GM19035 (cell line): ENCODE measurements at regions not wholly inside any gene's neighbourhood (a gene's known extent, or its start where the extent isn't known, plus 50 kb on each side); places are given as distances from the start of the nearest gene placed in this dataset.
"Not testable (repeated sequence)": the region's sequence is repeated elsewhere in the genome, so short reads cannot be mapped to it uniquely, and the experiment has no call there.

ENCODE experiments used
- ATAC-seq: cut with Tn5 transposase; IDR thresholded peaks from one replicate; pipeline ENCODE4 v1.9.1; 2021; ENCODE audit not compliant: unreplicated experiment

- ATAC-seq: no peak
Observed at GRCh38 chr3:81364411-81364810, 397.0 kb downstream of the GBE1 start.

- no peak for ATAC-seq
Observed at GRCh38 chr3:81363816-81364215, 397.6 kb downstream of the GBE1 start.

- ATAC-seq: no peak
Observed at GRCh38 chr3:81354119-81354518, 407.3 kb downstream of the GBE1 start.

- ATAC-seq: no peak
Observed at GRCh38 chr3:81352867-81353266, 408.6 kb downstream of the GBE1 start.

DNA sequence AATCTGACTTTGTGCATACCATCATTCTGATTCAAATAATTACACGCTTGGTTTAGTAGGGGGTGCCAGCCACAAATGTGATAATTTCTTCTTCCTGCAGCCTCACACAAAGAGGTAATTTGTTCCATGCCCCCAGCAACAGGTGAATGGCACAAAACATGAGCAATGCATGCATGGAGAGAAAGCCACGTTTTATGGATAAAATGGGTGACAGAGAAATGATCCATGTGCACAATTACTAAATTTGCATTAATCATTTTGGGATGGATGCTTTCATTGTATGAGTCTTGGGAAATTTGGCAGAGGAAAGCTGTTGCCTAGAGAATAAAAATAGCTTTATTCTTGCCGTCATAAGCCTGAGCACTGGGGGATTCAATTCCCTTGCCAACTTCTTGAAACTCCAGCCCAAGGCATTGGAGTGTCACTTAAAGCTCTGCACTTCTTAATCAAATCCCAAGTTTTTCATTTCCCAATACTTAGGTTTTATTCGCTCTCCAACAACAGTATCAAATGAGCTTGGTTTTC, 411.6 kb downstream of the GBE1 start:
- ATAC-seq: no peak

DNA sequence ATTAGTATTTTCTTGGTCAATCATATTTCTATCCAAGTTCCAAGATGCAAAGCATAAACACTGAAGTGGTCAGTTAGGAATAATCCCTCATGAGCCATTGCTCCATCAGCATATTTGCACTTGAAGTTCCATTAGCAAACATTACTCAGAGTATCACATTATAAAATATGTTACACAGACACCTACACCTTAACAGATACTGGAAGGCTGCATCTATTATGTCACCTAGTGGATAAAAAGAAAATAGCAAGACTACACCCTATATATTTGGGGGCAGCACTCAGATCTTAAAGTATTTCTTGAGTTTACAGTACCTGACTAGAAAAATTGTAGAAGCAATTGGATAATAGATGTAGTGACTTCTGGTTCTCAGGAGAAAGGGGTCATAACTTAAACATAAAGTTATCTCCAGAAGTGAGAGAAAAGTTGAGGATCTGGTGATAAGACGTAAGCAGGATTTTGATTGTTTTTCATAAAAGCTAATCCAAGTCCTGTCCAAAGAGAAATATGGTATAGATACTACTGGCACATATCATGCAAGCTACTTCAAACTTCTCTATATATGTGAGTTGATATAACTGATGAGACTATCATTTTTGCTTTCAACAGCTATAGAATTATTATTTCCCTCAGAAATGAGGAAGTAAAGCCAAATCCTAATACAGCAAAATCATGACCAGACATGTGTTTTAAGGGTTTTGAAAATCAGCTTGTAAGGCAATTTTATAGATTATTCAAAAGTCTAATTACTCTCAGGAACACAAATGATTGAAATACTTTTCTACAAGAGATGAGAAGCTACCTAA, 422.2 kb downstream of the GBE1 start:
- peak; percentile 79 for ATAC-seq

GRCh38 chr3:81336470-81336869, 425.0 kb downstream of the GBE1 start:
- no peak for ATAC-seq

DNA sequence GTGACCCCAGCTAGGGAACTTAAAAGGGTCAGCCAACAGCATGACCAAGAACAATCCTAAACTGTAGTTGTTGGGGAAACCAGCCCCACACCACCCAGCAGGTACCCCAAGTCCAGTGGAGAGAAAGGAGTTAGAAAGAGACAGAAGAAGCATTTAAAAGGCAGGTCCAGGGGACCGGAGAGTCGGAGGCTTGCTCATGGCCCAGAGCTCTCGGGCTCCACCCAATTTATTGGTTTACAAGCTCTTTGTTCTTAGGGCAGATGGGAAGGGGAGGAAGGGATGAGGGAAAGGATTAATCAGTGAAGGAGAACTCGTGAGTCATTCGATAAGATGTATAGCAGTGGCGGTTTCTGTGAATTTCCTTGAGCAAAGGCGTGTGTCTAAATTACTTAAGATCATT, 431.6 kb downstream of the GBE1 start:
- ATAC-seq: not testable (repeated sequence)

DNA sequence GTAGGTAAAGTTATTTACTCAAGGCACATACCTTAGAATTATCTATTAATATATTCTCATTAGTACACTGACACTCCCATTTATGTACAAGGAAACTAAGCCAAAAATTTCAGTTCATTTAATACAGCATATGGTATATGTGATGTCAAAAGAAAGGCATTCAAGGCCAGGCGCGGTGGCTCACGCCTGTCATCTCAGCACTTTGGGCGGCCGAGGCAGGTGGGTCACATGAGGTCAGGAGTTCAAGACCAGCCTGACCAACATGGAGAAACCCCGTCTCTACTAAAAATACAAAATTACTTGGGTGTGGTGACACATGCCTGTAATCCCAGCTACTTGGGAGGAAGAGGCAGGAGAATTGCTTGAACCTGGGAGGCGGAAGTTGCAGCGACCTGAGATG, 435.2 kb downstream of the GBE1 start:
- no peak for ATAC-seq

GRCh38 chr3:81320862-81321261, 440.6 kb downstream of the GBE1 start:
- no peak for ATAC-seq

GRCh38 chr3:81315030-81315429, 446.4 kb downstream of the GBE1 start:
- ATAC-seq: no peak

GRCh38 chr3:81311321-81311720, 450.1 kb downstream of the GBE1 start:
- ATAC-seq: no peak

DNA sequence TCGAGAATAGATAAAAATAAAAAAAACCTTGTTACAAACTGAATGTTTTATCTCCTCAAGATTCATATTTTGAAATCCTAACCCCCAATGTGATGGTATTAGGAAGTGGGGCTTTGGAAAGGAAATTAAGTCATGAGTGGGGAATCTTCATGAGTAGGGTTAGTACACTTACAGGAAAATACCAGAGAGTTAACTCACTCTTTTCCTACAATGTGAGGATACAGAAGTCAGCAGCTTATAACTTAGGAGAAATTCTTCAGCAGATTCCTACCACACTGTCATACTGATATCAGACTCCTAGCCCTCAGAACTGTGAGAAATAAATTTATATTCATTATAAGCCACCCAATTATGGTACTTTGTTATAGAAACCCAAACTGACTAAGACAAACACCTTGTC, 453.1 kb downstream of the GBE1 start:
- ATAC-seq: no peak

- no peak for ATAC-seq
Observed at GRCh38 chr3:81307221-81307620, 454.2 kb downstream of the GBE1 start.

GRCh38 chr3:81303321-81303720, 458.1 kb downstream of the GBE1 start:
- ATAC-seq: no peak

- peak; percentile 89 for ATAC-seq
Observed at GRCh38 chr3:81302045-81302444, 459.4 kb downstream of the GBE1 start.

GRCh38 chr3:81301230-81301629, 460.2 kb downstream of the GBE1 start:
- no peak for ATAC-seq

- ATAC-seq: no peak
Observed at GRCh38 chr3:81300324-81300927, 461.0 kb downstream of the GBE1 start.

DNA sequence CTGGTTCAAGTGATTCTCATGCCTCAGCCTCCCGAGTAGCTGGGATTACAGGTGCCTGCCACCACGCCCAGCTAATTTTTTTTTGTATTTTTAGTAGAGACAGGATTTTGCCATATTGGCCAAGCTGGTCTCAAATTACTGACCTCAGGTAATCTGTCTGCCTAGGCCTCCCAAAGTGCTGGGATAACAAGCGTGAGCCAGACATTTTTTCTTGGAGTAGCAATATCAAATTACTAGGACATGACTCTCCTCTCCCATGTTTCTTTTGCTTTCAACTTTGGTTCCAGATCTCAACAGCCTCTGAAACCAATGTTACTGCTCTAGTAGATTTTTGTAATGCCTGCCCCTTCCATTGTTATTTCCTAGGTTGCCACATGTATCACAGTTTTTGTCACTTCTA, 462.0 kb downstream of the GBE1 start:
- no peak for ATAC-seq

DNA sequence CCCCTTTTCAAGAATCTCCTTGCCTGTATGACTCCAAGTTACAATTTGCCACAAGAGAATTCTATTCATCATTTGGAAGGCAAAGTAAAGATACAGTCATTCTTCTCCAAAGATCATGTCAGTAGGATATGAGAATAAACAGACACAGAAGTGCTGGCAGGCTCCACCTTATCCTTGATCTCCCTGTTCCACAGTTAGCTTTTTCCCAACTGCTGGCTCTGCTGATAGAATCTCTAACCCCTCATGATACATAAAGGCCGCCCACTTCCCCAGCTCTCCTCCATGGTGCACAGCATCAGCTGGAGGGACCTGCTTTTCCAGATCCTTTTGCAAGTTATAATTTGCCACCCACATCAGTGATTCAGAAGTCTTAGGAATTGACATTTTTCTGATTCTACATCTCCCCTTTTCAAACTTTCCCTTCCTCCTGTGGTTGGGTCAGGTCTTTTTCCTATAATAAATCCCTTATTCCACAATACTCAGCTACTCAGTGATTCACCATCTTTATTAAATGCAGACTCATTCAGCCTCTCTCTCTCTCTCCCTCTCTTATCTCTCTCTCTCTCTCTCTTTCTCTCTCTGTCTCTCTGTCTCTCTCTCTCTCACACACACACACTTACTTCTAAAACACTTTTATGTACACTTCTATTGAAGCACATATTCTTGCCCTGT, 465.4 kb downstream of the GBE1 start:
- no peak for ATAC-seq

DNA sequence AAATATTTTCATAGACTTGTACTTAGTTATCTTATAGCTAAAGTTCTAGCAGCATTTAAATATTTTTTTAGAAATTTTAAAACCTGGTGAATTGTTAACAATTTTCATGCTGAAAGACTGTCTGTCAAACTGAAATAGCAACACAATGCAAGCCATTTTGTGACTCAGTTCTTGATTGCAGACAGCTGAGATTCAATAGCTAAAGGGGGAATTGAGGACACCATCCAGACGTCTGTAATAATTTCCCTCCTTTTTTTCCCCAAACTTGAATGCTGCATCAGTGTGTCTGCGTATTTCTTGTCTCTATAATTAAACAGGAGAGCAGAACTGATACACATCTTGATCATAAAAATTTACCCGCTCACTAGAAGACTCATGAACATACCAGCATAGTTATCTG, 468.3 kb downstream of the GBE1 start:
- no peak for ATAC-seq

DNA sequence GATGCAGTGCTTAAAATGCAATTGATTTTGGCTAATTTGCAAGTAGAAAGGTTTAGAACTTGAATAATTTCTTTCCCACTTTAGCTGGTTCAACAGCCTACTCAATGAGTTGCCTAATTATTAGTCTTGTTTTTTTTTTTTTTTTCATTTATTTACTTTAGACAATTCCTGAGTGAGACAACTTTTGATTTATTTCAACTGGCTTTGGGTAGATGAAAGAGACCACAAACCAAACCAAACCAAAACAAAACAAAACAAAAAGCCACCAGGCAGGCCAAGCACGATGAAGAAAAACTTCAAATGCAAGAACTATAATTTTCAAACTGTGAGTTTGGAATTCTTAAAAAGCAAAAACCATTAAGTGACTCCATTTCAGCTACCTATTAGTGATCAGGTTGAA, 469.9 kb downstream of the GBE1 start:
- ATAC-seq: no peak
